GM21360 (cell line): ENCODE measurements at regions not wholly inside any gene's neighbourhood (a gene's known extent, or its start where the extent isn't known, plus 50 kb on each side); places are given as distances from the start of the nearest gene placed in this dataset.
"Not testable (repeated sequence)": the region's sequence is repeated elsewhere in the genome, so short reads cannot be mapped to it uniquely, and the experiment has no call there.

Experiments used
- ATAC-seq: cut with Tn5 transposase; IDR thresholded peaks from one replicate; pipeline ENCODE4 v1.9.1; 2021; ENCODE audit warnings: mild to moderate bottlenecking, moderate library complexity; ENCODE audit not compliant: unreplicated experiment

GRCh38 chr10:90018819-90019218 is 317.4 kb downstream of the KIF20B start:
- no peak for ATAC-seq

GRCh38 chr10:90020506-90020905 is 319.1 kb downstream of the KIF20B start:
- no peak for ATAC-seq

GRCh38 chr10:90023950-90024349 is 322.6 kb downstream of the KIF20B start:
- no peak for ATAC-seq

- ATAC-seq: no peak
Observed at GRCh38 chr10:90028312-90028711, 326.9 kb downstream of the KIF20B start.

GRCh38 chr10:90031776-90032175 is 330.4 kb downstream of the KIF20B start:
- ATAC-seq: no peak

- ATAC-seq: no peak
Observed at GRCh38 chr10:90032519-90032918, 331.1 kb downstream of the KIF20B start.

- ATAC-seq: not testable (repeated sequence)
Observed at GRCh38 chr10:90034862-90035261, 333.5 kb downstream of the KIF20B start.

- no peak for ATAC-seq
Observed at GRCh38 chr10:90041585-90041984, 340.2 kb downstream of the KIF20B start.

GRCh38 chr10:90042075-90042474 is 340.7 kb downstream of the KIF20B start:
- no peak for ATAC-seq

GRCh38 chr10:90047243-90047729 is 345.9 kb downstream of the KIF20B start:
- peak; percentile 83 for ATAC-seq

GRCh38 chr10:90051053-90051452 is 349.7 kb downstream of the KIF20B start:
- ATAC-seq: no peak

GRCh38 chr10:90051474-90051873 is 350.1 kb downstream of the KIF20B start:
- ATAC-seq: peak; percentile 28

GRCh38 chr10:90062786-90063185 is 361.4 kb downstream of the KIF20B start:
- no peak for ATAC-seq

GRCh38 chr10:90064295-90064694 is 362.9 kb downstream of the KIF20B start:
- ATAC-seq: no peak

- no peak for ATAC-seq
Observed at GRCh38 chr10:90066435-90066834, 365.0 kb downstream of the KIF20B start.

- ATAC-seq: no peak
Observed at GRCh38 chr10:90075995-90076394, 374.6 kb downstream of the KIF20B start.

- ATAC-seq: no peak
Observed at GRCh38 chr10:90079819-90080218, 378.4 kb downstream of the KIF20B start.

GRCh38 chr10:90086606-90087190 is 385.3 kb downstream of the KIF20B start:
- not testable (repeated sequence) for ATAC-seq

GRCh38 chr10:90087197-90088023 is 386.0 kb downstream of the KIF20B start:
- ATAC-seq: peak; percentile 97

GRCh38 chr10:90088024-90088317 is 386.6 kb downstream of the KIF20B start:
- ATAC-seq: no peak

GRCh38 chr10:90089719-90090118 is 388.3 kb downstream of the KIF20B start:
- no peak for ATAC-seq

GRCh38 chr10:90096196-90096595 is 394.8 kb downstream of the KIF20B start:
- no peak for ATAC-seq
